Ishikawa (cell line): ENCODE measurements at regions not wholly inside any gene's neighbourhood (a gene's known extent, or its start where the extent isn't known, plus 50 kb on each side); places are given as distances from the start of the nearest gene placed in this dataset.

ENCODE experiments used
- CEBPB ChIP-seq: IDR thresholded peaks from 2 replicates; pipeline ENCODE4 v1.6.1; 2012
- CREB1 ChIP-seq: IDR thresholded peaks from 2 replicates; pipeline ENCODE4 v1.6.1; 2012; ENCODE audit warnings: low read depth
- EGR1 ChIP-seq: IDR thresholded peaks from 2 replicates; pipeline ENCODE4 v1.6.1; 2012
- EP300 ChIP-seq: IDR thresholded peaks from 2 replicates; pipeline ENCODE4 v1.6.1; 2012; ENCODE audit warnings: borderline replicate concordance
- FOXM1 ChIP-seq: IDR thresholded peaks from 2 replicates; pipeline ENCODE4 v1.6.1; 2012; ENCODE audit warnings: low read depth, borderline replicate concordance
- NFIC ChIP-seq: IDR thresholded peaks from 2 replicates; pipeline ENCODE4 v1.6.1; 2012
- RAD21 ChIP-seq: IDR thresholded peaks from 2 replicates; pipeline ENCODE4 v1.6.1; 2012; ENCODE audit warnings: low read depth
- TAF1 ChIP-seq: IDR thresholded peaks from 2 replicates; pipeline ENCODE4 v1.6.1; 2012; ENCODE audit warnings: low read depth, mild to moderate bottlenecking
- TCF12 ChIP-seq: IDR thresholded peaks from 2 replicates; pipeline ENCODE4 v1.6.1; 2012; ENCODE audit warnings: low read depth
- TEAD4 ChIP-seq: IDR thresholded peaks from 2 replicates; pipeline ENCODE4 v1.6.1; 2012
- YY1 ChIP-seq: IDR thresholded peaks from 2 replicates; pipeline ENCODE4 v1.6.1; 2012; ENCODE audit warnings: low read depth
- ZBTB7A ChIP-seq: IDR thresholded peaks from 2 replicates; pipeline ENCODE4 v1.6.1; 2012; ENCODE audit warnings: low read depth
- TF ChIP-seq, protein P1 (sequence below): IDR thresholded peaks from 2 replicates; pipeline ENCODE4 v1.6.1; 2012; ENCODE audit warnings: low read depth, mild to moderate bottlenecking
- TF ChIP-seq, protein P2 (sequence below): IDR thresholded peaks from 2 replicates; pipeline ENCODE4 v1.6.1; 2012
- TF ChIP-seq, protein P3 (sequence below): IDR thresholded peaks from 2 replicates; pipeline ENCODE4 v1.6.1; 2012

DNA sequence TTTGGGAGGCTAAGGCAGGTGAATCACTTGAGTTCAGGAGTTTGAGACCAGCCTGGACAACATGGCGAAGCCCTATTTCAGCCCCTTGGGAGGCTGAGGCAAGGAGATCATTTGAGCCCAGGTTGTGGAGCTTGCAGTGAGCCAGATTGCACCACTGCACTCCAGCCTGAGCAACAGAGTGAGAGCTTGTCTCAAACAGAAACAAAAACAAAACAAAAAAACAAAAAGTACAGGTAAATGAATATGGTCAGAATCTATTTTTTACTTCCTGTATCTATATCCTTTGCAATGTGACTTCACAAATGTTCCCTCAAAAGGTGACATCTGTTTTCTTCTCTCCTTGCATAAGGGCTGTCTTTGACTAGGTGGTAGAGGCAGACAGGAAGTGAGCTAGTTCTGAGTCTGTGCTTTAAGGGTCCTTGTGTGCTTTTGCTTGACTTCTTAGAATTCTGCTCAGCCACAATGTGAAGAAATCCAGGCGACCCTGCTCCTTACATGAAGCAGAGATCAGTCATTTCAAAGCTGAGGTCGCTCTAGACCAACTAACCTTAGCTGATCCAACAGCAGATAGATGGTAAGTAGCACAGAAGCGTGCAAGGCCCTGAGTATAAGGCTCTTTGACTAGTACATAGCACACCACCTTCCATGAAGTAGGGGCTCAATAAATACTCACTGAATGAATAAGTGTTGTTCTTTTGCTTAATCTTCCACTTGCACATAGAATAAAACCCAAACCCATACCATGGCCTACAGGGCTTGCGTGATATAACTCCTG is 423.2 kb upstream of the PCDH15 start:
- TF ChIP-seq, protein P1, sequence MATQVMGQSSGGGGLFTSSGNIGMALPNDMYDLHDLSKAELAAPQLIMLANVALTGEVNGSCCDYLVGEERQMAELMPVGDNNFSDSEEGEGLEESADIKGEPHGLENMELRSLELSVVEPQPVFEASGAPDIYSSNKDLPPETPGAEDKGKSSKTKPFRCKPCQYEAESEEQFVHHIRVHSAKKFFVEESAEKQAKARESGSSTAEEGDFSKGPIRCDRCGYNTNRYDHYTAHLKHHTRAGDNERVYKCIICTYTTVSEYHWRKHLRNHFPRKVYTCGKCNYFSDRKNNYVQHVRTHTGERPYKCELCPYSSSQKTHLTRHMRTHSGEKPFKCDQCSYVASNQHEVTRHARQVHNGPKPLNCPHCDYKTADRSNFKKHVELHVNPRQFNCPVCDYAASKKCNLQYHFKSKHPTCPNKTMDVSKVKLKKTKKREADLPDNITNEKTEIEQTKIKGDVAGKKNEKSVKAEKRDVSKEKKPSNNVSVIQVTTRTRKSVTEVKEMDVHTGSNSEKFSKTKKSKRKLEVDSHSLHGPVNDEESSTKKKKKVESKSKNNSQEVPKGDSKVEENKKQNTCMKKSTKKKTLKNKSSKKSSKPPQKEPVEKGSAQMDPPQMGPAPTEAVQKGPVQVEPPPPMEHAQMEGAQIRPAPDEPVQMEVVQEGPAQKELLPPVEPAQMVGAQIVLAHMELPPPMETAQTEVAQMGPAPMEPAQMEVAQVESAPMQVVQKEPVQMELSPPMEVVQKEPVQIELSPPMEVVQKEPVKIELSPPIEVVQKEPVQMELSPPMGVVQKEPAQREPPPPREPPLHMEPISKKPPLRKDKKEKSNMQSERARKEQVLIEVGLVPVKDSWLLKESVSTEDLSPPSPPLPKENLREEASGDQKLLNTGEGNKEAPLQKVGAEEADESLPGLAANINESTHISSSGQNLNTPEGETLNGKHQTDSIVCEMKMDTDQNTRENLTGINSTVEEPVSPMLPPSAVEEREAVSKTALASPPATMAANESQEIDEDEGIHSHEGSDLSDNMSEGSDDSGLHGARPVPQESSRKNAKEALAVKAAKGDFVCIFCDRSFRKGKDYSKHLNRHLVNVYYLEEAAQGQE, result no peak
- no peak for TF ChIP-seq TCF12
- no peak for TF ChIP-seq FOXM1
- no peak for TF ChIP-seq RAD21
- TF ChIP-seq, protein P2, sequence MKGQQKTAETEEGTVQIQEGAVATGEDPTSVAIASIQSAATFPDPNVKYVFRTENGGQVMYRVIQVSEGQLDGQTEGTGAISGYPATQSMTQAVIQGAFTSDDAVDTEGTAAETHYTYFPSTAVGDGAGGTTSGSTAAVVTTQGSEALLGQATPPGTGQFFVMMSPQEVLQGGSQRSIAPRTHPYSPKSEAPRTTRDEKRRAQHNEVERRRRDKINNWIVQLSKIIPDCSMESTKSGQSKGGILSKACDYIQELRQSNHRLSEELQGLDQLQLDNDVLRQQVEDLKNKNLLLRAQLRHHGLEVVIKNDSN, result no peak
- no peak for TF ChIP-seq TAF1
- TF ChIP-seq, protein P3, sequence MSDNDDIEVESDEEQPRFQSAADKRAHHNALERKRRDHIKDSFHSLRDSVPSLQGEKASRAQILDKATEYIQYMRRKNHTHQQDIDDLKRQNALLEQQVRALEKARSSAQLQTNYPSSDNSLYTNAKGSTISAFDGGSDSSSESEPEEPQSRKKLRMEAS, result no peak
- TF ChIP-seq YY1, result no peak
- no peak for TF ChIP-seq EP300
- TF ChIP-seq EGR1, result no peak
- no peak for TF ChIP-seq CREB1
- TF ChIP-seq CEBPB, result no peak
- TF ChIP-seq NFIC, result no peak
- no peak for TF ChIP-seq ZBTB7A
- TF ChIP-seq TEAD4, result no peak

DNA sequence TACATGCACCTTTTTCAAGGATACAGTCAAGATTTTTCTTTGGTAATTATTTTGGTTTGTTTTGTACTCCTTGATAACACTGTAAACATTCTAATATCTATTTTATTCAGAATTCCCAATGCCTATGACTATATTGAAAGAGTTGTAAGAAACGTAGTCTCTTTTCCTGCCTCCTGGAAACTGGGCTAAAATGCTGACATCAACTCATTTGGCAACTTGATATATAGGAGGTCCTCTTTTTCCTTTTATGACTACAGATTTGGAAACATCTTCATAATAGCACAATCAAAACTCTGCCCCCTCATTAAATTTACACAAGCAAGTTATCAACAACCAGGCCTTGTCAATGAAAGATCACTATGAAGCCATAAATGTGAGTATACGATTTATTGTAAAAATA is 422.3 kb upstream of the PCDH15 start:
- TF ChIP-seq EGR1, result no peak
- TF ChIP-seq, protein P1, result no peak
- TF ChIP-seq TCF12, result no peak
- no peak for TF ChIP-seq FOXM1
- no peak for TF ChIP-seq NFIC
- no peak for TF ChIP-seq TEAD4
- TF ChIP-seq RAD21, result no peak
- no peak for TF ChIP-seq EP300
- TF ChIP-seq, protein P2, result no peak
- TF ChIP-seq CREB1, result no peak
- TF ChIP-seq YY1, result no peak

DNA sequence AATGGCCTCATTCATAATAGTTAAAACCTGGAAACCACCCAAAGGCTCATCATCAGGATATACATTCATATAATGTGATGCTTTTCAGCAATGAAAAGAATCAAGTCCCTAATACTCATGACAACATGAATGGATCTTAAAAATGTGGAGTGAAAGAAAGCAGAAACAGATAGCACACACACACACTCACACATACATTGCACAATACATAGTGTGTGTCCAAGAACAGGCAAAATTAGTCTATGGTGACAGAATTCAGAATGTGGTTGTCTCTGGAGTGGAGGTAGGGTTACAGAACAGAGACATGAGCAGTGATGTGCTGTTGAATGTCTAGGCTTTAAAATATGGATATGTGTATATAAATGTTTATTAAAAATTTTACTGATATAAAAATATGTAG is 419.9 kb upstream of the PCDH15 start:
- TF ChIP-seq TAF1, result no peak
- TF ChIP-seq TEAD4, result no peak
- TF ChIP-seq FOXM1, result no peak
- no peak for TF ChIP-seq RAD21
- no peak for TF ChIP-seq CEBPB

DNA sequence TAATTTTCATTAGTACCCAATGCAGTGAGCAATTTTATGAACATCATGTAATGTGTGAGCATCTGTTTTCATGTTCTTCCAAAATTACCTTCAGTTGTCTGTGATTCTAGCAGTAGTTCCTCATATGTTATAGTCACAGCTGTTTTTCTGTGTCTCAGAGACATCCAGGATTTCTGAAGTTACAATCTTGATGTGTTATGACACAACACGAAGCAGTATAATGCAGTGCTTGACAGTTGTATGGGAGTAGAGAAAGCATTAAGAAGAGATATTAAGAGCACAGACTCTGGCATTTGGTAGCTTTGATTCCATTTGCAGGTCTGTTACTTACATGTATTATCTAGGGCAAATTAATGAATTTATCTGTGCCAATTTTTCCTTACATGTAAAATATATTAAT is 414.7 kb upstream of the PCDH15 start:
- TF ChIP-seq, protein P2, result no peak
- TF ChIP-seq TAF1 (no peak), FOXM1 (no peak), NFIC (no peak), RAD21 (no peak), TCF12 (no peak), EP300 (no peak), CEBPB (no peak), TEAD4 (no peak), CREB1 (no peak), YY1 (no peak), ZBTB7A (no peak), EGR1 (no peak)
- TF ChIP-seq, protein P1, result no peak
- TF ChIP-seq, protein P3, result no peak
